GM21619 (cell line): ENCODE measurements at regions not wholly inside any gene's neighbourhood (a gene's known extent, or its start where the extent isn't known, plus 50 kb on each side); places are given as distances from the start of the nearest gene placed in this dataset.
"Not testable (repeated sequence)": the region's sequence is repeated elsewhere in the genome, so short reads cannot be mapped to it uniquely, and the experiment has no call there.

ENCODE experiments used
- ATAC-seq: cut with Tn5 transposase; IDR thresholded peaks from one replicate; pipeline ENCODE4 v1.9.1; 2021; ENCODE audit not compliant: unreplicated experiment

- no peak for ATAC-seq
These were observed 59.6 kb upstream of the NDUFV2 start for GRCh38 chr18:9042766-9043481.

DNA sequence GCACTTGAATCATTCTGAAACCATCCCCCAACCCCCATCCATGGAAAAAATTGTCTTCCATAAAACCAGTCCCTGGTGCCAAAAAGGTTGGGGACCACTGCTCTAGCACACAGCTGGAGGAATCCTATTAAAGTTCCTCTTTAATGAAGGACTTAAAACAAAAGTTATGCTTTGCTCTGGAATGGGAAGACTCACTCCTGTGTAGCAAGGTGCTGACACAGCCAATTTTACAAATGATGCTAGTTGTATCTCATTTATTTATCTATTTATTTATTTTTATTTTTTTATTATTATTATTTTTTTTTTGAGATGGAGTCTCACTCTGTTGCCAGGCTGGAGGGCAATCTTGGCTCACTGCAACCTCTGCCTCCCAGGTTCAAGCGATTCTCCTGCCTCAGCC is 58.9 kb upstream of the NDUFV2 start:
- ATAC-seq, result no peak

- ATAC-seq, result no peak
These were observed 54.8 kb upstream of the NDUFV2 start for GRCh38 chr18:9047715-9048114.

DNA sequence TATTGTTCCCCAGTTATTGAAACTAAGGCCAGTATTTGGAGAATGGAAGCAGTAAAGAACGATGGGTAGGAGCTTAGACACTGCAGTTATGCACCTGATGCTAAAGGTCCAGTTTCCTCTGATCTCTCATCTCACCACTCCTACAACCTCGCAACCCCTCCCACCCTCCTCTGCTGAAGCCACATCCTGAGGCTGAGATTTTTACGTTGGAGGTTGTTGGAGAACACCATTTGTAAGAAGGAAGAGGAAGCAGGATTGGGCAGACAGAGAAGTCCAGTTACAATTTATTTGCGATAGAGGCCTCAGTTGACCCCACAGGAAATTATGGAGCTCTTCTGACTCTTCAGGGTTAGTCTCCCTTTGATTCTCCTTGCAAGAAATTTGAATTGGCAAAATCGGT is 54.3 kb upstream of the NDUFV2 start:
- ATAC-seq, result no peak

DNA sequence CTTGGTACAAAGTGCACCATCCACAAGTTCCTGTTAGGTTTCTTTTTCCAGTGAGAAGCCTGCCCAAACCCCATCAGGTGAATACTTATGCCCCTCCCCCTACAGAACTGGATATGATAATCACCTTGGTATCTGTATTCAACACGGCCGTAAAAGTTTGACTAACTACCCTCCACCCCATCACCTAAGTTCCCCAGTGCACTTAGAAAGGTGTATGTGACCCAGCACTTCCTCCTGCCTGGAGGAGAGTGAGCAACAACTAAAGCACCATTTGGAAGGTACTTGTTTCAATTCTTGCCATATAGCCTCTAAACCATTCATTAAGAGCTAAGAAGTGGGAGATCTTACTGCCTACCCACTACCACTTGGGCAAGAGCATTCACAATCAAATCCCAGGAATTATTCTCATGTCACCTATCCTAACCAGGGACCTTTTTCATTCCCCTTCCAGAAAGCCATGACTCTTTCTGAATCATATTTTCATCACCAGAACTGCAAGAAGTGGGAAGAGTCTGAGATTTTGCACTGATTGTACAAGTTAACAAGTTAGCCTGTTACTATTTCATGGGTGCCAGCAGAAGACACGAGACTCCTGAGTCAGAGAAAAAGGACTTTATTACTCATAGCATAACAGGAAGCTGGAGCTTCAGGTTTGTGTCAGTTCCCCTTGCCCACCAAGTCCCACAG is 53.5 kb upstream of the NDUFV2 start:
- ATAC-seq, result no peak

DNA sequence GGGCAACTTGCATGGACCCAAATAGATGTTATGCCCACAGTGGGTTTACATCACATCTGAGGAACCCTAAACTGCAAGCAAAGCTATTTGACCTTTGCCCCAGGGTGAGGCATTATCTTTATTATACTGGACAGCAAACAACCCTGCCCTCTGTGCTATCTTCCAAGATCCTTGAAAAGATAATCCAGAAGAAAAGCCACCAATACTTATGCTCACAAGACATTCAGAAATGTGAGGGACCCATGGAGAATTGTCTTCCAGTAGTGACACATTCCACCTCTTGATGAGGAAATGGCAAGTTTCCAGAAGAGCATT is 53.0 kb upstream of the NDUFV2 start:
- ATAC-seq, result no peak

- ATAC-seq, result not testable (repeated sequence)
These were observed 51.7 kb upstream of the NDUFV2 start for GRCh38 chr18:9050628-9051284.
